A172 (cell line): ENCODE measurements at regions not wholly inside any gene's neighbourhood (a gene's known extent, or its start where the extent isn't known, plus 50 kb on each side); places are given as distances from the start of the nearest gene placed in this dataset.

ENCODE experiments used
- DNase-seq: peaks from one replicate; pipeline ENCODE4 v3.0.0-alpha.2; 2015; ENCODE audit warnings: low spot score

DNA sequence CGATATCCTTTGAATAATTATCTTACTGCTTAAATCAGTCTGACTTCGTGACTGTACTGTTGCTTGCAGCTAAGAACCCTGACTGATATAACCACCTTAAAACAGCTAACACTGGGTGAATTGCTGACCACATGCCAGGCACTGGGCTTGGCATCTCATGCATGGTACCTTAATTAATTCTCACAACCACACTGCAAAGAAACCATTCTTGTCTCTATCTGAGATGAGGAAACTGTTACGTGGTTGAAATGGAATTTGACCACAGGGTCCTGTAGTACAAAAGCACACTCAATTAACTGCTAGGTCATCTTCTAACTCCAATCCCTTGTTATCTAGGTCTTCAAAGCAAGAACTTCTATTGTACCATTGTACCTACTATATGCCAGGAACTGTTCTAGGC is 92.7 kb upstream of the PRICKLE2 start:
- peak; percentile 92 for DNase-seq

DNA sequence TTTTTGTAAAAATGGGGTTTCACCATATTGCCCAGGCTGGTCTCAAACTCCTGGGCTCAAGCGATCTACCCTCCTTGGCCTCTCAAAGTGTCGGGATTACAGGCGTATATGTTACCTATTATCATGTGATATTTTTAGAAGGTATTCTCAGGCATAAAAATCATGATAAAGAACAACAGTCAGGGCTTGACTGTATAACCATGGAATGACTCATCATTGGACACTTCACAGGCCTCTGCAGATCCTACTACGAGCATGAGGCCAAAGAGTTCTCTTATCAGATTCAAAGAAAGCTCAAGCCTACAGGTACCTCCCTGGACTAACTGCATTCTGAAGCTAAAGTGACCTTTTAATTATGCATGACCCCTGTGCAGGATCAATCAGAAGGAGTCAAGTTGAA is 91.7 kb upstream of the PRICKLE2 start:
- peak; percentile 42 for DNase-seq

DNA sequence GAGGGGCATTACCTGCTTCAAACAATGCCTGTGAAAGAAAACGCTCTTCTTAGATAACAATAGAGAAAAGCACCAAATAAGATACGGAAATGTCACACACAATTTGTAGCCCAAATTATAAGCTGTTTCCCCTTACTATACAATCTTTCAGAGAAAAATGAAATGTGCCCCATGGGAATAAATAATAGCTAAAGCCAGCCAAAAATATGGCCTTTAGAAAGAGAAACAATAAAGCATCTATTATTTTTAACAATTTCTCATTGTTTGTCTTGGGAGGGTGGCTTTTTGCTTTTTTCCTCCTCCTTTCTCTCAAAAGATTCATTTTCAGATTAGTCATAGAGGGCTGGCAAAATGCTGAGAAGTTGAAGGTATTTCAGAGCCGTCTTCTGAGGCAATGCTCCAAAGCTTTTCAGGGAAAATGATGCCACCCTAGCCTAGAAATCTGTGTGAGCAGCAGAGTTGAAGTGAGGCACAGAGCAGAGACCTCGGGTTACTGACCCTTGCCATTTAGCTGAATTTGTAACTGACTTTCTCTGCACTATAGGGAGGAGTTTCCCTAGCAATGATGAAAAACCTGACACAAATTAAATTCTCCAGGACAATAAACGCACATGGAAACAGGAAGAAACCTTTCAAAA is 86.3 kb upstream of the PRICKLE2 start:
- no peak for DNase-seq

DNA sequence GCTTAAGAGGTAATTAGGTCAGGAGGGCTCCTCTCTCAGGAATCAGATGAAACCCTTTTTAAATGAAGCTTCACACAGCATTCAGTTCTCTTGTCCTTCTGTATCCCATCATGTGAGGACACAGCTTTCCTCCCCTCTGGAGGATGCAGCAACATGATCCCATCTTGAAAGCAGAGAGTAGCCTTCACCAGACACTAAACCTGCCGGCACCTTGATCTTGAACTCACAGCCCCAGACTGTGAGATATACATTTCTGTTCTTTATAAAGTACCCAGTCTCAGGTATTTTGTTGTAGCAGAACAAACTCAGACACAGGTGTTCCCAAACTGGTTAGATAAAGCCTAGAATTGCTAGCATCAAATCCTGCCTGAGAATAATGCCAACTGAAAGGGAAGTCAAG is 83.7 kb upstream of the PRICKLE2 start:
- DNase-seq: no peak

DNA sequence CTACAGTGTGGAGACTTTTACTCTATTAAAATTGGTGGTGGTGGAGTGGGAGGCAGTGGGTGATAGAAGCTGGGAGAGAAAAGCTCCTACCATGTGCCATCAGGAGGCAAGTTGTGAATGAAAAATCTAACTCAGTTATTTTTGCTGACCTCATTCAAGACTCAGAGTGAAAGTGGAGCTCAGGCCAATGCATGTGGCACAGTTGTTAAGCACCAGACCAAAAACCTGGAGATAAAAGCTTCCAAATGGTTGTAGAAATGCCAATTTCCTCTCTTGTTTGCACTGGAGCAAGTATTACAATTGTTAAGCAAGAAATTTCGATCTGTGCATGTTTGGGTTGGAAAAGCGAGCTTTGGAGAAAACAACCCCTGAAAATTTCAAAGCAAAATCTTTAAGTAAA is 81.5 kb upstream of the PRICKLE2 start:
- no peak for DNase-seq

DNA sequence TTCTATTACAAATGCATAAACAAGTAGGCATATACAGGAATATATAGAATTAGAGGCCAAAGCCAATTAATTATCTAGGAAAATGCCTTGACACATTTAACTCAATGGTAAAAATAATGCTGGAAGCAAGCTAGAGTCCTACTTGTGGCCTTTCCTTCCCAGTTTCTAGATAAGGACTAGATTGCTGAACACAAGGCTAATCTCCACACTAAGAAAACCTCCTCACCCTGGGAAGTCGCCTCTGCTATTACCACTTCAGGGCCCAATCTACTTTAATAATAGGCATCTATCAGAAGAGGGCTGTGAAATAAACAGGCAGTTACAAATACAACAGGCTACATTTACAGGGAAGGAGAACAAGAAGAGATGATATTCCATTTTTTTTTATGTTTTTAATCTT is 80.5 kb upstream of the PRICKLE2 start:
- DNase-seq: no peak

DNA sequence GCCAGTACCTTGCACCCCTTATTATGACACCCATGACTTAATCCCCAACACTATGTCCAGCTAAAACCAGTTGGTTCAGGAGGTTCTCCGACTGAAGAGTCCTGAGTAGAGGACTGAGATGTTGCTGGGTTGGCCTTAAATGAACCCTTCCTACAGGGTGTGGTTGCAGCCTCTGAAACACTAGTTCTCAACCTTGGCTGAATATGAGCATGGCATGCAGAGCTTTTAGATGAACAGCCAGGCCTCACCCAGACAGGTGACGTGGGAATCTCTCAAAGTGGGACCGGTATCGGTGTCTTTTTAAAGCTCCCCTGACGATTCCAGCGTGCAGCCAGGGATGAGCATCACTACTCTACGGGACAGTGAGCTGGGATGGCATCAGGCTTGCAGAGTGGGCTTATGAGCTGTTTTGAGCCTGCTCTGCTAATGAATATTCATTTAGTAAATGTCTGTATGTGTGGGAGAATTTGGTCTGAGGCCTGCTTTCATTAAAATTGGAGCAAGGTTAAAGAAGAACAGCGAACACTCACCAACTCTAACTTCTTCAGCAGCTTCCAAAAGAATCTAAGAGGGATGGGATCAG is 79.7 kb upstream of the PRICKLE2 start:
- DNase-seq: no peak

DNA sequence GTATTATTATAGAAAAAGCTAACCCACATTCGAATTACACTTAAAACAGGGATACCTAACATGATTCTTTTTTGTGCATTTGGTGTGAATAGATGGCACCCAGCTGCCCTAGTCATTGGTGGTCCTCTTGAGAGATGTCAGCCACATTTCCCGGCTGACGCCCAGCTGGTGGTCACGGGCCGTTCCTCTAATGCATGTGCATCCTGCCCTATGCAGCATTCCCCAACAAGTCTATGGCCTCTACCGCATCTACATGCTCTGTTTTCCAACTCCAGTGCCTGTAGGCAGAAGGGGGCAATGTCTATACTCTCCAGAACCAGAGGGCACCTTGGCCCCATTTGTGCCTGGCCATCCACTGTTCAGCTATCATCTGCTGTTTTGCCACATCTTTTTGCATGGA is 78.6 kb upstream of the PRICKLE2 start:
- DNase-seq: no peak

DNA sequence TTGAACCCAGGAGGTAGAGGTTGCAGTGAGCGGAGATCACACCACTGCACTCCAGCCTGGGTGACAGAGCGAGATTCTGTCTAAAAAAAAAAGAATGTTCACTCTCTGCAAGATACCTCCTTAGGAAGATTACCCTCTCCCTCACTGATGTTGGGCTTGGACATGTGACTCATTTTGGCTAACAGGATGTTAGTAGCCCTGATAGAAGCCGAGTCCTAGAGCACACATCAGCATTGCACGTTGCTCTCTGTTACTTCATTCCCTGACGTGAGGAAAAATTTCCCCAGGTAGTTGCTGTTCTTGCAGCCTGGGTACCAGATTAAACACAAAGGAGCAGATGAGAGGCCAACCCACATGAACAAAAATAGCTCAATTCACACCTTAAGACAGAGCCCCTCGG is 78.1 kb upstream of the PRICKLE2 start:
- no peak for DNase-seq

DNA sequence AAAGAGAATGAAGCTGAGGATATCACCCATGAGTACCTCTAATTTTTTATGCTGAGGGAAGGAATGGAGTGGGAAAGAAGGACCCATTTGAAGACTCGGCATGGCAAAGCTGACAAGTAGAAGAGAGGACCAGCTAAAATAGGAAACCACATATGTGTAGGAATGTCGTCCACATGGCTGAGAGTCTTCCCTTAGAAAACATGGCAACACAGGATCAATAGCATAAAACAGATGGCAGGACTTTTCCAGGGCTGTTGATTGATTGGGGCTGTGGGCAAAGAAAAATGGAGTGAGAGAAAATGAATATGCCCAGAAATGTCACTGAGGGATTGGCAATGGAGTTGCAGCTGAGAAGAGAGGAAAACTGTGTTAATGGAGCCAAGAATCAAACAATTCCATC is 76.2 kb upstream of the PRICKLE2 start:
- no peak for DNase-seq

DNA sequence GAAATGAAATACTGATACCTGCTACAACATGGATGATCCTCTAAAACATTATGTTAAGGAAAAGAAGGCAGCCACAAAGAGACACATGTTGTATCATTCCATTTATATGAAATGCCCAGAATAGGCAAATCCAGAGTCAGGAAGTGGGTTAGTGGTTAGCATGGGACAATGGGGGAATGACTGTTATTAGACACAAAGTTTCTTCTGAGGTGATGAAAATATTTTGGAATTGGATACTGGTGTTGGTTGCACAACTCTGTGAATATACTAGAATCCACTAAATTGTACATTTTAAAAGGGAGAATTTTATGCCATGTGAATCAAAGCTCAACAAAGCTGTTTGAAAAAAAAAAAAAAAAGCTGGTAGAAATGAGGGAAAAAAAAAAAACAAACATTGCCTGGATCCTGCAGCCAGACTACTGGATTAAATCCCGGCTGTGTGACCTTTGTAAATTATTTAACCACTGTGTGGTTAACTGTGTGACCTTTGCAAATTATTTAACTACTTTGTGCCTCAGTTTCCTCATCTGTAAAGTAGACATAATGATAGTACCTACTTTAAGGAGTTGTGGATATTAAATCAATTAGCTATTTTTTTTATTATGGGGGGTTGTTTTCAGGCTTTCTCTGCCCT is 75.6 kb upstream of the PRICKLE2 start:
- DNase-seq: peak; percentile 27

DNA sequence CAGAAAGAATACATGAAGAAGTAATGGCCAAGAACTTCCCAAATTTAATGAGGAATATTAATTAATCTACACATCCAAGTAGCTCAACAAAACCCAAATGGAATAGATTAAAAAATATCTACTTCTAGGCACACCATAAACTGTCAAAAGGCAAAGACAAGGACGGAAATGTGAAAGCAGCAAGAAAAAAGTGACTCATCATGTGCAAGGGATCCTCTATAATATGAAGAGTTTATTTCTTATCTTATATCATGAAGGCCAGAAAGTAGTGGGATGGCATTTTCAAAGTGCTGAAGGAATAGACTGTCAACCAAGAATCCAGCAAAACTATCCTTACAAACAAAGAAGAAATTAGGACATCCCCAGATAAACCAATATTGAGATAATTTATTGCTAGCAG is 73.9 kb upstream of the PRICKLE2 start:
- DNase-seq: no peak

DNA sequence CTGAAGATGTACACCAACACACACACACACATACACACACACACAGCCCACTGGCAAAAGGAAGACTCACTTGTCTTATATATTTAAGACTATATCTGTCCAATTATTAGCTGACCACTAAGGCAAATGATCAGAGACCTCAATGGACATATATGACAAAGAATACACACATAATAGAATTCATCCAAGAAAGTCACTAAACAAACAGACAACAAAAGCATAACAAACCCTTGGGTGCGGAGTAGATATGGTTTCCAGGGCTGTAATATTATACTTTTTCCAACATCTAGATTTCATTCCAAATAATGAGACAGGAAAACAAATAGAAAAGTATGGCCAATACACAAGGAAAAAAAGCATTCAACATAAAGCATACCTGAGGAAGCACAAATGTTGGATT is 72.3 kb upstream of the PRICKLE2 start:
- DNase-seq: no peak

DNA sequence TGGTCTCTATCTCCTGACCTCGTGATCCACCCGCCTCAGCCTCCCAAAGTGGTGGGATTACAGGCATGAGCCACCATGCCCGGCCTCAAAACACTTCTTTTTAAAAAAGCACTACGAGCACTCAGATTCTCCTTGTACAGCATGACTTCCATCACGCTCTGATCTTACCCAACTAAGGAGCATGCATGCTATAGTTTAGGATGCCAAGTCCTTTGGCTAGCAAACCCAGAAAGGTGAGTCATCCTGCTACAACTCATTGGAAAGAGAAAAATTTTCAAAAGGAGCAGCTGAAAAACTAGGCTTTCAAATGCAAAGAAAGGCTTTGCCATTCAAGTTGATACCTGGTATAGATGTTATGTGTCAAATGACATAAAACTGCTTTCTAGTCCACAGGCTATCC is 70.3 kb upstream of the PRICKLE2 start:
- peak; percentile 62 for DNase-seq

DNA sequence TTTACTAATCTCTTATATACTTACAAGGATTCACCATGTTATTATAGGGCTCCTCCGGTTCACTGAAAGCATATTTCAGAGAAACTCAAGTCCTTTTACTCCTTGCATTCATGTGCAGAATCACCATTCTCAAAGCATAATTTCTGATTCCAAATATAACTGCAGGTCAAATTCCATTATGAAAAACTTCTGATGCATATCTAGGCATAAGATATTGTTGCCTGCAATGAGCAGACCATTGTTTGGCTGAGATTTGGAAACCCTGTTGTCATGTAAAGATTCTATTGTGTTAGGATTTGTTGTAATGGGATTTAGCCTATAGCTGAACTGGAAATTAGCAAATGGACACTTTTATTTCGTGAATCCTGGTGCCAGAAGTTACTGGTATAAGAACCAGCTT is 69.5 kb upstream of the PRICKLE2 start:
- no peak for DNase-seq

DNA sequence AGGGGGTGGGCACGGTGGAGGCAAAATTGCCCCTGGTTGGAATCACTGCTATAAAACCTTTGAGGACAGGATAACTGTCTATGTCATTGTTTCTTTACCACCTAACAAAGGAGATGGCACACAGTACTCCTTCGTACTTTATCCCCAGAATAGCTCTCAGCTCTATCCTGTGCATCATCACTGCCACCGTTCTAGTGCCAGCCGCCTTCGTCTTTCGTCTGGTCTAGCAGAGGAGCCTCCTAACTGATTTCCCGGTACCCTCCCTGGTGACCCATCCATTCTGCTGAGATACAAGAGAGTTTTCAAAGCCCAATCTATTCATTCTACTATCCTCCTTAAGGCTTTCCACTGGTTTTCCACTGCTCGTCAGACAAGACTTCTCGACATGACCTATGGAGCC is 67.9 kb upstream of the PRICKLE2 start:
- no peak for DNase-seq

DNA sequence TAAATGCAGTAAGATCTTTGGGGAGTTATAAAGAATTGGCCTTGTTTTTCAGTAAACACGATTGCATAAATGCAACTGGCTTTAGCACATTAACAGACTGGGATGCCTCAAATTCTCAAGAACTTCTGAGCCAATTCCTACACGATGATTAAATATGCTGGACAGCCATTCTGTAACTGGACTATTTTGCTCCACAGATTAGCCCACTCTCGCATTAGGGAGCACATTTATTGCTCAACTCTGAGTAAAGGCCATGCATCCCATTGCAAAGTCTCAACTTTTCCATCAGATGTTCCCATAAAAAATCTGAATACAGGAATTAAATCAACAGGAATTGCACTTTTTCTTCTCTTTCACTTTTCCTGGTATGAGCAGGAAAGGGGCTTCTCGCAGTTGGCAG is 66.7 kb upstream of the PRICKLE2 start:
- no peak for DNase-seq

DNA sequence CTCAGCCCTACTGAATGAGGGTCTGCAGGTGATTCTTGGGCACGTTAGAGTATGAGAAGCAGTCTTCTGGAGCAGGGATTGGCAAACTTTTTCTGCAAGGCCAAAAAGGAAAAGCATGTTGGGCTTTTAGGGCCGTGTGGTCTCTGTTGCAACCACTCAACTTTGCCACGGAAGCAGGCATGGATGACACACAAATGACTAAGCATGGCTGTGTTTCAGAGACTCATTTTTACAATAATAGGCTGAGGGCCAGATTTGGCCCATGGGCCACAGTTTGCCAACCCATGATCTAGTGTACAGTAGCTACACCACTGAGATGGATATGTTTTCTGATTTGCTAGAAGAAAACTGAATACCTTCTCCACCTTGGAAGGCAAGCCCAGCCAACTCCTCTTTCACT is 66.1 kb upstream of the PRICKLE2 start:
- peak; percentile 69 for DNase-seq

DNA sequence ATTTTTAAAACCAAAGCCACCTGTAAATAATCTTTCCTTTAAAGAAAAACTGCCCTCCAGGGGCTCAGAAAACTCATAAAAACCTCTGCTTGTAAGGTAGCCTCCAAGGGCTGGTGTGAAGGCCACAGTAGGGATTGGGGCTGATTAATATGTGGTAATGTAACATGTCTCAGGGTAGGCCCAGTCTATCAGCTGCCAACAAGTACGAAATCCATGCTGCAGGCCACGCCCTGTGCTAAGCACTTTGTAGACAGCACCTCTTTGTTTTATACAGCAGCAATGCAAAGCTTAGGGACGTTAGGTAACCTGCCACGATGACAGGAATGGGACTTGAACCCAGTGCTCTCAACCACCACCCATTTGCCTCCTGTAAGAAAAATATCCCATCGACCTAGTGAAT is 65.6 kb upstream of the PRICKLE2 start:
- no peak for DNase-seq

DNA sequence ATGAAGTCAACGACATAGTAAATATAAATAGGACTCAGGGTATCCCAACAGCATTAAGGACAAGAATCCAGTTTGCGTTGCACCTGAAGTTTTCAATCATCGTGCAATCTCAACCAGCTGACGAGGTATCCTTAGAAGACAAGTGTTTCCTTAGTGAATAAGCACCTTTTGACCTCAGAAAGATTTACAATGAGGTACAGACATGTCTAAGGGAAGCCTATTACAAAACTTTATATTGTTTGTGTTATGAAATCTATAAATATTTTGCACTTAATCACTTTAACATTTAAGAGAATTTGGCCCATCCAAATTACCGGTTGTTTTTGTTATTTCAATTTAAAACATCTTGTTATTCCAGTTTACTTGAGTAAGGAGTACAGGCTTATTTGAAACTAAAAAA is 64.9 kb upstream of the PRICKLE2 start:
- no peak for DNase-seq

DNA sequence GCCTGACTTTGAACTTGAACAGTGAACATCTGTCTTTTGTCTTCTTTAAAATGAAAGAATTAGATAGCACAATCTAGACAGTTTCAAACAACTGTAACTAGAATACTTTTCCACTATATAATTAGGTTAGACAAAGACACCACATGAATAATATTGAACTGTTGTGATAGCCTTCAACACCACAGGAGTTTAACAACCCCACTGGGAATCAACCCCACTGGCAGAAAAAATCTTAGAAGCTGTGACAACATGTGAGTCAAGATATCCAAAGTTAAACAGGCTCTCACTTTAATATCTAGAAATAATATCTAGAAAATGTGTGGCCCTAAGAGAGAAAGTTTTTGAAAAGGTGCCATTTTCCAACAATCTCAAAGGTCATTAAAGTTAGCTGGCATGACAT is 64.4 kb upstream of the PRICKLE2 start:
- no peak for DNase-seq

DNA sequence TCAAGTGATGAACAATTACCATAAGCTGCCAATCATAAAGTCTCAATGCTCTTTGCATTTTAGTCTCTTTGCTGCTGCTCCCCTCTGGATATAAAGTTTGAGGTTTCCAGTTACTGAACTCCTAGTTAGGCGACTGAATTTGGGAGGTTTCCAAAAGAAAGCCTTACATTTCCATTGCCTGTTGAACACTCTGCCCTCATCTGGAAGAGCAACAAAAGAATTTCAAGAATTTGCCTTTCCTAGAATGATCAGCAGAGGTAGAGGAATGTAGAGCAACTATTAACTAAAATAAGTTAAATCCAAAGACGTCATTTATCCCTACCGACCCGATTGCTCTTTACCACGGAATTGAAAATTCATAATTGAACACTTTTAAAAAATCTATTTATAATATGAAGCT is 53.4 kb upstream of the PRICKLE2 start:
- DNase-seq: peak; percentile 35

DNA sequence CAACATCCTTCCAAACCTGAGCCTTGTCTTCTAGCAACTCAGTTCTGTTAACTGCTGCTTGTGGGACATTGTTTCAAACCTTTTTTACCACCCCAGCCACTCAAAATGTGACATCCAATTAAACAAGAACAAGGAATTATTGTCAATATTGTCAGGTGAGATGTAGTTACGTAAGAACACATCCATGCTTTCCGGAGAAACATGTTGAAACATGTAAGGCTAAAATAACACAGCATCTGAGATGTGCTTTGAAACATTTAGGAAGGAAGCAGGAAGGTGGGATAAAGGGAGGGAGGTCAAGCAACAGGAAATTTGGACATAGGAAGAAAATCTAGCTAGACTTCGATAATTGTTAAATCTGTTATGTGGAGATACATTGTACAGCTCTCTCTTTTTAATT is 50.9 kb upstream of the PRICKLE2 start:
- DNase-seq: no peak
